ENCODE measurements at regions not wholly inside any gene's neighbourhood (a gene's known extent, or its start where the extent isn't known, plus 50 kb on each side); places are given as distances from the start of the nearest gene placed in this dataset.

DNA sequence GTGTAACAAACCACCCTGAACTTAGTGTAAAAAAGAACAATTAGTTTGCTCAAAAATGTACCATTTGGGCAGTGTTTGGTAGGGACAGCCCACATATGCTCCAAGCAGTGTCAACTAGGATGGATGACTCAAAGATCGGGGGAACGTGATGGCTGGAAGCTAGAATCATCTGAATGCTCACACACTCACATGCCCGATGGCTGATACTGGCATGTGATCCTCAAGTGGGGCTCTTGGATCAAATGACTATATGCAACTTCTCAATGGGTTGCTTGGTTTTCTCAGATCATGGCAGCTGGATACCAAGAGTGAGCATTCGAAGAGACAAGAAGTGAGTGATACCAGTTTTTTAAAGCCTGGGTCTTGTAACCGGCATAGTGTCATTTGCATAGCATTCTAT, 335.9 kb upstream of the KCNMB2 start:
- TF ChIP-seq, protein P1, sequence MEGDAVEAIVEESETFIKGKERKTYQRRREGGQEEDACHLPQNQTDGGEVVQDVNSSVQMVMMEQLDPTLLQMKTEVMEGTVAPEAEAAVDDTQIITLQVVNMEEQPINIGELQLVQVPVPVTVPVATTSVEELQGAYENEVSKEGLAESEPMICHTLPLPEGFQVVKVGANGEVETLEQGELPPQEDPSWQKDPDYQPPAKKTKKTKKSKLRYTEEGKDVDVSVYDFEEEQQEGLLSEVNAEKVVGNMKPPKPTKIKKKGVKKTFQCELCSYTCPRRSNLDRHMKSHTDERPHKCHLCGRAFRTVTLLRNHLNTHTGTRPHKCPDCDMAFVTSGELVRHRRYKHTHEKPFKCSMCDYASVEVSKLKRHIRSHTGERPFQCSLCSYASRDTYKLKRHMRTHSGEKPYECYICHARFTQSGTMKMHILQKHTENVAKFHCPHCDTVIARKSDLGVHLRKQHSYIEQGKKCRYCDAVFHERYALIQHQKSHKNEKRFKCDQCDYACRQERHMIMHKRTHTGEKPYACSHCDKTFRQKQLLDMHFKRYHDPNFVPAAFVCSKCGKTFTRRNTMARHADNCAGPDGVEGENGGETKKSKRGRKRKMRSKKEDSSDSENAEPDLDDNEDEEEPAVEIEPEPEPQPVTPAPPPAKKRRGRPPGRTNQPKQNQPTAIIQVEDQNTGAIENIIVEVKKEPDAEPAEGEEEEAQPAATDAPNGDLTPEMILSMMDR (IDR thresholded peaks at IDR 0.05), result no peak
- TF ChIP-seq POLR2A (IDR thresholded peaks at IDR 0.05), result no peak
